Stimulated activated CD4-positive, alpha-beta T cell treated with anti-CD3 and anti-CD28 coated beads, Interleukin-12 subunit alpha, Interleukin-12 subunit beta, amount 100 ng/mL, for 48 hours (primary cell): ENCODE measurements at regions not wholly inside any gene's neighbourhood (a gene's known extent, or its start where the extent isn't known, plus 50 kb on each side); places are given as distances from the start of the nearest gene placed in this dataset.

Experiments
- DNase-seq, 3 donors: peaks; one replicate each; pipeline ENCODE4 v3.0.0-alpha.2; 2020; ENCODE audit warnings: low read depth in 2 of 3, low spot score in 1 of 3

DNA sequence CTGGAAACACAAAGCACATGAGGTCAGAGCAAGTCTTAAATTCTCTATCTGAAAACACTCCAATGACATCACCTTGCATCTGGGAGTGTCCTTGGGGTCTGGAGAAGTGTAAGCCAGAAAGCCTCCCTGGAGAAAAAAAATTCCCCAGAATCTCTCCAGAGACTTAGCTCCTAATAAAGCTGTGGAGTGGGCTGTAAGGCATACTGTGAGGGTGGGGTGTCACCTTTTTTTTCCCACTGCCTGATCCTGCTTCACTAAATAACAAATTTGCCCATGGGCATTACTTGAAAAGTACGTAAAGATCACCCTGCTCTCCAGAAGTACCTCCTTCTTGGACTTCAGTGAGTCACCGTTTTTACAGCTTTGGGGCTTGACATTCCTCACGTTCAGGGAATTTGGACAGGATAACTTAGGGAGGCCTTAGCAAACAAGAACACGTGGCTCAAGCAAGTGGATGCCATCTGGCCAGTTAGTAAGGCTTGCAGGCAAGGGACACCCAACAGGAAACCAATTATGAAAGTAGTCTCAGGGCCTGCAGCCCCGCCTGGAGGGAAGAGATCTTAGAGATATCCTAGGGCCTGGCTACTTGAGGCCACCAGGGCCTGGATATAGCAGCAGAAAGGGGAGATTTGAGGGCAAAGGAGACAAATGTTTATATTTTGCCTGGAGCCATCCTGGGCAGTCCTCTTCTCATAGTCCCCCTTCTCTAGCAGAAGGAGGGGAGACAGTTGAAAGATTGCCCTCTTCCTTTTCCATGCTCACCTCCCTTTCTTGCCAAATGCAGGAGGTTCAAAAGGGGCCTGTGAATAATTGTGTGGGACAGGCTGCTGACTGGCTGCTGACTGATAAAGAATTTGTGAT is 60.1 kb upstream of the PLAC1 start:
- no peak for DNase-seq

DNA sequence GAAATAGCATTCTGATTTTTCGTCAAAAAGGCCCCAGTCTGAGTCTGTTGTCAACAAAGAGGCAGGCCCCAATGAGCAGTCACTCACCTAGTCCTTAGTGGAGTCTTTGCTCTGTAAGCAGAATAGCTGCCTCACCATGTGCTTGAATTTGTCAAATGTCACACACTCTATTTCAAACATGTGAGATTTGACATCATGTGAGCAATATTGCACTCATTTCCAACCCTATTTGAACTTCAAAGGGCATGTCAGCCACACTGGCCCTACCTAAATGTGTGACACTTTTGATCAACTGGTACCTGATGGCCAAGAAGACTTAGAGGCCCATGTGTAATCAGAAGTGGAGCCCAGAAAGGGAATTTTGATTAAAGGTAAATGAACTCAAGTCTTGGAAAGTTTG is 59.4 kb upstream of the PLAC1 start:
- DNase-seq: no peak

DNA sequence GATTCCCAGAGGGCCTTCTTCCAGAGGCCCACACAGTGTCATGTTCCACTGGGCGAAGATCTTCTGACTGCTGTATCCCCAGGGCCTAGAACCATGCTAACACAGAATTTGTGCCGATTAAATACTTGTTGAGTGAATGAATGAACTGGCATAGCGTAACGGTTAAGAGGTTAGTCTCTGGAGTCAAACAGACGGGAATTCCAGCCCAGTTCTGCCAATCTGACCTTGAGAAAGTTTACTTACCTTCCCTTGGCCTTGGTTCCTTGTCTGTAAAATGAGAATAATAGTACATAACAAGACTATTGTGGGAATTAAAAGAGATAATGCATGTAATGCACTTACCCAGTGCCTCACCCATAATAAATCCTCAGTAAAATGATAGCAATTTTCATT is 58.3 kb upstream of the PLAC1 start:
- no peak for DNase-seq

DNA sequence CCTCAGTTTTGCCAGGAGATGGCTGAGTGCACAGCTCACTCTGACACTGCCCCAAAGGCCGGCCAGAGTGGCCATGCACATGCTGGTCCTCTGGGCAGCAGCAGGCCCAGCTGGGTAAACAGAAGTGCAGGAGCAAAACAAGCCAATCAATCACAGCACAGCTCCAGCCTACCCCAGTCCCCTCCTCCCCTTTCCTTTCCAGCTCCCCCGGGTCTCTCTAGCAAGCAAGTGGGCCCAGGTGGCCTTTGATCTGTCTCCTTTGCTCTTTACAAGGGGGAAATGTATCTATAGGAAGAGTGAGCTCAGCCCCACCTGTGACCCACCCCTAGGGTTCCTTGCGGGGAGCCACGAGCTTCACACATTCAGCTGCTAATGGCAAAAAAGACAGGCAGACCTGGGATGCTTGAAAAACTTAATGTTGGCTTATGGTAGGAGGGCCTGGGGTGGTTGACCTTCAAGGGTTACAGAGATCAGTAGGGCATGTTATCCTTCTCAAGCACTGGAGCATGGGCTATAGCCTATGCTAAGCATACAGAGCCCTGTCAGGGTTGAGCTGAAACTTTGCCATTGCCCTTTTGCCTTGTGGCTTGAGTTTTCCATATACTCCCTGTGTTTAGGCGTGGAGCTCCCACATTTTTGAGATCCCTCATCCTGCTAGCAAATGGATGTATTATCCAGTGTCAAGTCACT is 57.8 kb upstream of the PLAC1 start:
- no peak for DNase-seq

DNA sequence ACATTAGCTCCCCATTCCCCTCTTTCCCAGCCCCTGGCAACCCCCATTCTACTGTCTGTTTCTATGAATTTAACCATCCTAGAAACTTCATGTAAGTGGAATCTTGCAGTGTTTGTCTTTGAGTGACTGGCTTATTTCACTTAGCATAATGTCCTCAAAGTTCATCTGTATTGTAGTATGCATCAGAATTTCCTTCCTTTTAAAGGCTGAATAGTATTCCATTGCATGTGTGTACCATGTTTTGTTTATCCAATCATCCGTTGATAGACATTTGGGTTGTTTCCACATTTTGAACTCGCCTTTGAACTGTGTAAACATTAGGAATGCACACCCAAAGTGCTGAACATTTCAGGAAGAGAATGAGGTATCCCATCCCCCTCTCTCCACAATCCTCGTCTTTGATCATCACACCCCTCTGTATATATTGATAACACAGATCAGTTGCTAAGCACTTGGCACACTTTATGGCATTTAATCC is 56.4 kb upstream of the PLAC1 start:
- no peak for DNase-seq

DNA sequence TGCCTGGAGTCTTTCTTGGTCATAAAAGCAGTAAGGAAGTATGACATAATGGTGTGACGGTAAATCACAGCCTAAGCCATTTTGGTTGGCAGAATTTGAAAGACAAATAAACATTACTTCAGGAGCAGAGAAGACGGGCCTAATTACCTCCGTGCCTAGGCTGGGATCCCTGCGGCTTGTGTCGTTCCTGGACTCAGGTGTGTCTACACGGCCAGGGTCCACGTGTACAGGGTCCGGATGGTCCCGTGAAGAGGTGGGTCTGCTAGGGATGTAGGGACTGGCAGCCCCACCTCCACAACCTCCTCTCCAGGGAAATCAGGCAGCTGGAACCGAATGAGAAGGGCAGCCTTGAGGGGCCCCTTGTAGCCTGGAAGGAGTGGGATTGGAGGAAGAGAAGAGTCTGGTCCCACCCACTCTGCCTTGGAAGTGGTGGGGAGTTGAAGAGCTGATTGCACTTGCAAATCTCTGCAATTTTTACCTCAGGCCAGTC is 55.4 kb upstream of the PLAC1 start:
- no peak for DNase-seq

DNA sequence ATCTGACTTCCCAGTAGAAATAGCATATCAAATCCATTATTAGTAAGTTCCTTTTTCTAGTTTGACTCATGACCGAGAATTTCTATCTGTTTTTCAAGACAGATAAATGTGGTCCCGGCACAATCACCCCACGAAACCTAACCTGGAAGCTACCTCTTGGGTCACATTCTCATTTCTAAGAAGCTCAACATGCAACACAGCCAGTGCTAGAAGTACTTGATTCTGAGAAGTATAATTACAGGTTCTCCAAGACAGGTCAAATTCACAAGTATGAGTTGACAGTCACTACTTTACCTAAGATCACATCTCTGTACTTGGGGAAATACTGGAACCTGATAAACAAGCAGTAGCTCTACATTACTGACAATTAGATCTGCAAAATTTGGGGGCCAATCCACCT is 54.0 kb upstream of the PLAC1 start:
- no peak for DNase-seq

DNA sequence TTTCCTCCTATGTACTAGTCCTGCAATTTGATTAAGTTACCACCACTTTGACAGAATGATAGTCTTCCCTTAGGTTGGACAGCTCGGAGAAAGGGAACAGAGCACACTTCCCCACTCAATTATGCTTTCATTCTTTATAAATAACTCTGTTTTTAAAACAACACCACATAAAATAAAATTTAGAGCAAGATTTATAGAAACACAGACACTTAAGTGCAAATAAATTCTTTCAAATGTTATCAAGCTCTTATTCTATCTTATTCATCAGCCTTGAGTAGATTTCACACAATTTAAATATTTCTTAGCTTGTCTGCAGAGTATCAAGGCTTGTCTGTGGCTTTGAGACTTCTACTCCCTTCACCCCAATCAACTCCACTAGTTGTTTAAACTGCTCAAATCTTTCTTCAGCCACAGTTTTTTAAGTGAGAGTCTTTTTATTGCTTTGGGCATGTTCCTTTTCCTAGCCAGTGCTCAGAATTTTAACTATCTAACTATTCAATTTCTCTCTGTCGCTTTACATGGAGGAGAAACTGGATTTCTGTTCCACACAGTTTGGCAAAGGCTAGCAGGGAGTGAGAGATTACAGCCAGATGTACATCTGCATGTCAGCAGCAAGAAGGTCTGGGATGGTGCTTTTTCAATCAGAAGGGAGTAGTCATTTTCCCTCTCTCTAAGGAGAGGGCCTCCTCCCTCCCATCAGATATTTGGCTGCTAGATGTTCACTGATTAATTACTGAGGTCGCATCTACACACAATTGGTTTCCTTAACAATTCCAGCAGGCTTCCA is 53.1 kb upstream of the PLAC1 start:
- DNase-seq: no peak
